ENCODE measurements at regions not wholly inside any gene's neighbourhood (a gene's known extent, or its start where the extent isn't known, plus 50 kb on each side); places are given as distances from the start of the nearest gene placed in this dataset.

DNA sequence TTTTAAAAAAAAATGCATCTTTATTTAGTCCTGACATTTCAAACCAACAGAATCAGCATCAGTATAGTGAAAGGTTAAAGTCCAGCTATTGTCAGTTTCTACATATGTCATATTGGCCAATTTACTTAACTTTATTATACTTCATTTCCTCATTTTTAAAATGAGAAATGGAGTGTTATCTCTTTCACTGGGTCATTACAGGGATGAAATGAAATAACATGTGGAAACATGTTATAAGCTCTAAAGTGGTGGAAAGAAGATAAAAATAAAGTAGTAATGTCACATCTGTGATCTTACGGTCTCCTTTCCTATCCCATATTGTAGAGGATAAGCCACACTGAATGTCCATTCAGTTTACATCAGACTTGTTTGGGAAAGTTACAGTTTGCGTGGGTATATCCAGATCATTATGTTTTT is 780.1 kb downstream of the TUSC7 start:
- no peaks in the 10 kb centered on the region for H3K4me1 ChIP-seq
- no peak overlapping the region for H2AFZ ChIP-seq
- no peaks in the 10 kb centered on the region for H3K36me3 ChIP-seq (ENCODE audit: control insufficient read depth, insufficient read depth, low read length)
- TF ChIP-seq, protein P1, sequence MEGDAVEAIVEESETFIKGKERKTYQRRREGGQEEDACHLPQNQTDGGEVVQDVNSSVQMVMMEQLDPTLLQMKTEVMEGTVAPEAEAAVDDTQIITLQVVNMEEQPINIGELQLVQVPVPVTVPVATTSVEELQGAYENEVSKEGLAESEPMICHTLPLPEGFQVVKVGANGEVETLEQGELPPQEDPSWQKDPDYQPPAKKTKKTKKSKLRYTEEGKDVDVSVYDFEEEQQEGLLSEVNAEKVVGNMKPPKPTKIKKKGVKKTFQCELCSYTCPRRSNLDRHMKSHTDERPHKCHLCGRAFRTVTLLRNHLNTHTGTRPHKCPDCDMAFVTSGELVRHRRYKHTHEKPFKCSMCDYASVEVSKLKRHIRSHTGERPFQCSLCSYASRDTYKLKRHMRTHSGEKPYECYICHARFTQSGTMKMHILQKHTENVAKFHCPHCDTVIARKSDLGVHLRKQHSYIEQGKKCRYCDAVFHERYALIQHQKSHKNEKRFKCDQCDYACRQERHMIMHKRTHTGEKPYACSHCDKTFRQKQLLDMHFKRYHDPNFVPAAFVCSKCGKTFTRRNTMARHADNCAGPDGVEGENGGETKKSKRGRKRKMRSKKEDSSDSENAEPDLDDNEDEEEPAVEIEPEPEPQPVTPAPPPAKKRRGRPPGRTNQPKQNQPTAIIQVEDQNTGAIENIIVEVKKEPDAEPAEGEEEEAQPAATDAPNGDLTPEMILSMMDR (IDR thresholded peaks at IDR 0.05), result no peak
- no peaks in the 10 kb centered on the region for H3K79me2 ChIP-seq
- no peak overlapping the region for H3K9ac ChIP-seq
- H3K4me3 ChIP-seq (ENCODE audit: low read depth, low read length), result no peak overlapping the region
- no peak overlapping the region for H3K27ac ChIP-seq
- H3K4me2 ChIP-seq (ENCODE audit: low read length), result no peak overlapping the region
- no peaks in the 10 kb centered on the region for H3K9me3 ChIP-seq (ENCODE audit: control insufficient read depth, low read length)
- H3K27me3 ChIP-seq (ENCODE audit: control insufficient read depth, insufficient read depth, low read length), result no peaks in the 10 kb centered on the region

DNA sequence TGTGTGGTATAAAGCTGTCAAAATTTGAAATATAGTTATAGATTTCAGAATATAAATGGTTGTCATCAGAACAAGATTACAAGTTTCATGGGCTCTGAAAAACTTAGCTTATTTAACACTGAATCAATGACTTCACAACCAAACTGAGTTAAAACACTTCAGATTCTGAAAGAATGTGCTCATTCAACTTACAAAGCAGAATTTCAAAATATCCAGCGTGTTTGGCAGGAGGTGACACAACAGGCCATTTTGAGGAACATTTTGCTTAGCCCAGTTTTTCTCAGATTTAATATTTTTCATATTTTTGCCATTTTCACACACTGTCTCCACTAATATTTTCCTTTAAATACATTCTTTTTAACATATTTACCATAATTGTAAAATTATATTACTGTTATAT is 781.1 kb downstream of the TUSC7 start:
- Histone ChIP-seq H3K36me3 (ENCODE audit: control insufficient read depth, insufficient read depth, low read length) (no peaks in the 10 kb centered on the region), H3K4me2 (ENCODE audit: low read length) (no peak overlapping the region), H3K79me2 (no peaks in the 10 kb centered on the region), H3K27ac (no peak overlapping the region), H3K9ac (no peak overlapping the region), H3K4me3 (ENCODE audit: low read depth, low read length) (no peak overlapping the region), H3K27me3 (ENCODE audit: control insufficient read depth, insufficient read depth, low read length) (no peaks in the 10 kb centered on the region), H3K4me1 (no peaks in the 10 kb centered on the region), H2AFZ (no peak overlapping the region), H3K9me3 (ENCODE audit: control insufficient read depth, low read length) (no peaks in the 10 kb centered on the region)
- TF ChIP-seq, protein P1 (IDR thresholded peaks at IDR 0.05), result no peak

DNA sequence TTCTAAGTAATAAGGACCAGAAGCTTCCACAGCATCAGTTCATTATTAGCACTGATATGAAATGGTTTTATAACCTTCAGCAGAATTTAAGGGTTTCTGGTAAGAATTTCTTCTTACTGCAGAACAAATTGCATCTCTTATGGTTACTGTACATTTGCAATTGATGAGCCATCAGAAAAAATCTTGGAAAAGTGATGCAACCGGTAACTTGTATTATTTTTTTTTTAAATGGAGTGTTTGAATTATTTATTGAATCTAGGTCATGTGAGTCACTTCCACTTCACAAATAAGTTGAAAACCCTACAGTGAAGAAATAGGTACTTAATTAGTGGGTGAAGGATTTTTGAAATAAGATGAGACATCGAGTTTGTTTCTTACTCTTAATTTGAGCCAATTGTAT is 786.0 kb downstream of the TUSC7 start:
- Histone ChIP-seq H3K27me3 (ENCODE audit: control insufficient read depth, insufficient read depth, low read length) (no peaks in the 10 kb centered on the region), H3K36me3 (ENCODE audit: control insufficient read depth, insufficient read depth, low read length) (no peaks in the 10 kb centered on the region), H3K4me1 (no peaks in the 10 kb centered on the region), H3K27ac (no peak overlapping the region), H3K9me3 (ENCODE audit: control insufficient read depth, low read length) (no peaks in the 10 kb centered on the region), H3K79me2 (no peaks in the 10 kb centered on the region), H3K4me2 (ENCODE audit: low read length) (no peak overlapping the region), H3K4me3 (ENCODE audit: low read depth, low read length) (no peak overlapping the region), H2AFZ (no peak overlapping the region), H3K9ac (no peak overlapping the region)
- TF ChIP-seq, protein P1 (IDR thresholded peaks at IDR 0.05), result no peak

DNA sequence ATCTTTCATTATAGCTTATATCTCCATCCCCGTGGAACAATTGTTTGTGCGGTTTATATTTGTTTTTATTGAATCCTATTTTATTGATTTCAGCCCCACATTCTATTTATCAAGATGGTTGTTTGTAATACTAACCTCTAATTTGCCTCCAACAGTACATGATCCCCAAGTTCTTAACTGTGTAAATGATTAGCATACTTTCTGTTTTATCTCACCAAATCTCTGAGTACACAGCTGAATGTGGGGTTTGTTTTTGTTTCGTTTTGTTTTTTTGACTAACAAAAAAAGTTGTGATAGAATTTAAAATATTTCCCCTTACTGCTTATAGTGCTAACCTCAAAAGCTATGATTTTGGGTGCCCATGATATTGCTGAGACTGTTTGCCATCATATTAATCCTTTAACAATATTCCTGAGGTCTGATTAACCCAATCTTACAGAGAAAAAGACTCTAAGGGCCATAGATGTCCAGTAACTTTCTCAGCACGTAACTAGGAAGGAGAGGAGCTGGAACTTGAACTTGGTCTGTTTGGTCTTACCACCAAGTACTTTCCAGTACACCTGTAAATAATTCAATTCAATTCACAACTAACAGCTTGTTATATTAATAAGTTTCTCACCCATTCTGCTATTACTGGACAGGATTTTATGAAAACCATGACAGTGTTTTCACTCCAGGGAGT is 789.8 kb downstream of the TUSC7 start:
- Histone ChIP-seq H2AFZ (no peak overlapping the region), H3K9ac (no peak overlapping the region), H3K9me3 (ENCODE audit: control insufficient read depth, low read length) (no peaks in the 10 kb centered on the region), H3K36me3 (ENCODE audit: control insufficient read depth, insufficient read depth, low read length) (no peaks in the 10 kb centered on the region), H3K4me2 (ENCODE audit: low read length) (no peak overlapping the region), H3K27me3 (ENCODE audit: control insufficient read depth, insufficient read depth, low read length) (no peaks in the 10 kb centered on the region), H3K4me1 (no peaks in the 10 kb centered on the region), H3K4me3 (ENCODE audit: low read depth, low read length) (no peak overlapping the region), H3K79me2 (no peaks in the 10 kb centered on the region), H3K27ac (no peak overlapping the region)
- TF ChIP-seq, protein P1 (IDR thresholded peaks at IDR 0.05), result no peak

DNA sequence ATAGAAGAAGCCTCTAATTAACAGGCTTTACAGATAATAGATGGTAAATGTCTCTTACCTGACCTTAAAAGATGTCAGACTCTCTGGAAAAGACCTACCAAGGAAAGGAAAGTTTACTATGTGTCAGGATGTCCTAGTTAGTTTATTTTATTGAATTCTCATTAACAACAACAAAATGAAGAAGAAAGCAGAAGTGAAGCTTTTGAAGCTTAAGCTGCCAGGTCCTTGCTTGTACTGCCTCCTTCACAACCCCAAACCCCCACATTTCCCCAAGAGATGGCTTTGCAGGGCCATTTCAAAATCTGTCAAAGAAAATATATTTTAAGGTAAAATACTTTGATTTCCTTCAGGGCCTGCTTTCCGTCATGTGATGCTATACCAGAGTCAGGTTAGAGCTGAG is 798.4 kb downstream of the TUSC7 start:
- Histone ChIP-seq H2AFZ (no peak overlapping the region), H3K79me2 (no peaks in the 10 kb centered on the region), H3K9ac (no peak overlapping the region)

More for the DNA sequence above, 798.4 kb downstream of the TUSC7 start:
- Histone ChIP-seq H3K4me1 (no peaks in the 10 kb centered on the region), H3K4me3 (ENCODE audit: low read depth, low read length) (no peak overlapping the region), H3K27me3 (ENCODE audit: control insufficient read depth, insufficient read depth, low read length) (no peaks in the 10 kb centered on the region), H3K4me2 (ENCODE audit: low read length) (no peak overlapping the region), H3K36me3 (ENCODE audit: control insufficient read depth, insufficient read depth, low read length) (no peaks in the 10 kb centered on the region), H3K9me3 (ENCODE audit: control insufficient read depth, low read length) (no peaks in the 10 kb centered on the region), H3K27ac (no peak overlapping the region)
- TF ChIP-seq, protein P1 (IDR thresholded peaks at IDR 0.05), result no peak

Measured in parathyroid adenoma (tissue), 2 donors.